HCT116 (cell line): ENCODE measurements at regions not wholly inside any gene's neighbourhood (a gene's known extent, or its start where the extent isn't known, plus 50 kb on each side); places are given as distances from the start of the nearest gene placed in this dataset.

Experiments
- ATAC-seq: fragments of 200-7000 bp; cut with Tn5 transposase; 2 replicates; pipeline ENCODE4 v1.9.1; 2020; ENCODE audit warnings: mild to moderate bottlenecking, moderate library complexity
- BruUV-seq: library from RNA; stranded (reverse); fragments of 400-500 nt; replicated peaks from 2 replicates; lab custom pipeline; 2021; lab: Mats Ljungman, UMichigan
- CTCF ChIA-PET: fragments of 300-600 bp; sonication (Branson Sonifier 250); formaldehyde crosslinking; loops from one replicate; lab custom pipeline; 2021; ENCODE audit warnings: antibody characterized with exemption; lab: Charles Lee
- POLR2A ChIA-PET: fragments of 300-600, 350-600 bp; sonication (Branson Sonifier 250); formaldehyde crosslinking; loops from one replicate; lab custom pipeline; 2021; ENCODE audit warnings: antibody characterized with exemption; lab: Charles Lee
- RAD21 ChIA-PET, 2 experiments: fragments of 300-600 bp; sonication (Branson Sonifier 250); formaldehyde crosslinking; loops; one replicate each; lab custom pipeline; 2023; ENCODE audit warnings: low total read pairs in 2 of 2; ENCODE audit not compliant: uncharacterized antibody in 2 of 2, unreplicated experiment in 2 of 2, low non-redundant PET in 1 of 2; lab: Charles Lee
- DNase-seq: peaks from one replicate; pipeline ENCODE4 v3.0.0-alpha.2; 2010; ENCODE audit warnings: low read depth, low spot score
- H2AFZ ChIP-seq: fragments of 200-600 bp; shearing (Covaris generic), sonication (generic); 2 replicates; pipeline ENCODE4 v1.6.1; 2017; ENCODE audit warnings: low read depth, mixed run types, mixed read lengths, antibody characterized with exemption, low read length; ENCODE audit not compliant: poor library complexity, severe bottlenecking
- H3K27ac ChIP-seq: 2 replicates; pipeline ENCODE4 v1.5.1; 2012; ENCODE audit warnings: low read depth, low read length
- H3K27me3 ChIP-seq: fragments of 200-600 bp; sonication (generic); 2 replicates; pipeline ENCODE4 v1.6.1; 2016; ENCODE audit warnings: mixed run types, low read length, mixed read lengths; ENCODE audit not compliant: insufficient read depth
- H3K36me3 ChIP-seq, 2 experiments: fragments of 200-500 bp in 1 of 2; fragments of 200-600 bp in 1 of 2; sonication (Bioruptor generic) in 1 of 2; sonication (generic) in 1 of 2; 2 replicates each; pipeline versions ENCODE4 v1.5.1 to v1.6.1; 2014 to 2016; ENCODE audit warnings: low read length in 2 of 2, inconsistent platforms in 1 of 2, mixed read lengths in 1 of 2, mixed run types in 1 of 2; ENCODE audit not compliant: insufficient read depth in 2 of 2, control insufficient read depth in 1 of 2
- H3K4me1 ChIP-seq, 2 experiments: fragments of 200-600 bp in 1 of 2; sonication (generic) in 1 of 2; 2 replicates each; pipeline versions ENCODE4 v1.5.1 to v1.6.1; 2012 to 2017; ENCODE audit warnings: low read length in 2 of 2, inconsistent platforms in 1 of 2, mild to moderate bottlenecking in 1 of 2, mixed read lengths in 1 of 2, mixed run types in 1 of 2, moderate library complexity in 1 of 2; ENCODE audit not compliant: insufficient read depth in 2 of 2, control insufficient read depth in 1 of 2
- H3K4me2 ChIP-seq: fragments of 200-600 bp; sonication (generic); 2 replicates; pipeline ENCODE4 v1.6.1; 2017; ENCODE audit warnings: mixed run types, low read length, mixed read lengths
- H3K4me3 ChIP-seq, 2 experiments: fragments of 200-600 bp in 1 of 2; sonication (generic) in 1 of 2; replicated peaks in 1 of 2; 2 replicates each; pipeline ENCODE4 v1.5.1; 2011 to 2016; ENCODE audit warnings: low read length in 2 of 2, control low read depth in 1 of 2, low read depth in 1 of 2, mild to moderate bottlenecking in 1 of 2, mixed read lengths in 1 of 2, mixed run types in 1 of 2
- H3K79me2 ChIP-seq: fragments of 200-600 bp; sonication (generic); 2 replicates; pipeline ENCODE4 v1.6.1; 2017; ENCODE audit warnings: mild to moderate bottlenecking, mixed run types, low read length, moderate library complexity, mixed read lengths; ENCODE audit not compliant: insufficient read depth
- H3K9ac ChIP-seq: fragments of 200-600 bp; sonication (generic); 2 replicates; pipeline ENCODE4 v1.6.1; 2016; ENCODE audit warnings: low read length, mixed read lengths
- H3K9me2 ChIP-seq: fragments of 200-600 bp; sonication (generic), shearing (Covaris generic); 2 replicates; pipeline ENCODE4 v1.6.1; 2017; ENCODE audit warnings: mixed run types, mild to moderate bottlenecking, moderate library complexity; ENCODE audit not compliant: insufficient read depth
- H3K9me3 ChIP-seq, 2 experiments: fragments of 200-500 bp in 1 of 2; fragments of 200-600 bp in 1 of 2; sonication (Bioruptor generic) in 1 of 2; sonication (generic) in 1 of 2; 2 replicates each; pipeline ENCODE4 v1.6.1; 2014 to 2017; ENCODE audit warnings: low read length in 2 of 2, mixed read lengths in 2 of 2, inconsistent platforms in 1 of 2, low read depth in 1 of 2, mild to moderate bottlenecking in 1 of 2, mixed run types in 1 of 2, moderate library complexity in 1 of 2; ENCODE audit not compliant: control insufficient read depth in 1 of 2, insufficient read depth in 1 of 2
- H4K20me1 ChIP-seq: fragments of 200-600 bp; sonication (generic), shearing (Covaris generic); 2 replicates; pipeline ENCODE4 v1.6.1; 2017; ENCODE audit warnings: mixed run types, mild to moderate bottlenecking, moderate library complexity; ENCODE audit not compliant: insufficient read depth
- CEBPB ChIP-seq: IDR thresholded peaks from 2 replicates; pipeline ENCODE4 v1.6.1; 2012; ENCODE audit warnings: low read depth
- EGR1 ChIP-seq: IDR thresholded peaks from 2 replicates; pipeline ENCODE4 v1.6.1; 2012; ENCODE audit warnings: low read depth
- ELF1 ChIP-seq: IDR thresholded peaks from 2 replicates; pipeline ENCODE4 v1.6.1; 2012; ENCODE audit warnings: low read depth, borderline replicate concordance
- MAX ChIP-seq: IDR thresholded peaks from 2 replicates; pipeline ENCODE4 v1.6.1; 2012
- REST ChIP-seq: IDR thresholded peaks from 2 replicates; pipeline ENCODE4 v1.6.1; 2012; ENCODE audit warnings: low read depth
- SP1 ChIP-seq: IDR thresholded peaks from 2 replicates; pipeline ENCODE4 v1.6.1; 2012; ENCODE audit warnings: low read depth
- YY1 ChIP-seq: IDR thresholded peaks from 2 replicates; pipeline ENCODE4 v1.6.1; 2011; ENCODE audit warnings: low read length, low read depth, moderate library complexity, mild to moderate bottlenecking; ENCODE audit not compliant: insufficient replicate concordance; ENCODE audit errors: extremely low read depth
- ZNF274 ChIP-seq: fragments of 200-500 bp; sonication (Bioruptor generic); IDR thresholded peaks from 2 replicates; pipeline ENCODE4 v1.6.1; 2014; ENCODE audit warnings: mild to moderate bottlenecking, low read depth, low read length, inconsistent platforms
- intact Hi-C: fragments of 100-400 bp; cut with micrococcal nuclease; formaldehyde crosslinking; loops from 2 replicates; pipeline ENCODE4 v1.10.0; 2022

- Histone ChIP-seq H3K4me1 (no peaks in the 10 kb centered on the region; a peak in 1 of 4 replicates), H3K79me2 (no peaks in the 10 kb centered on the region), H4K20me1 (no peaks in the 10 kb centered on the region), H3K9ac (no peak overlapping the region), H3K4me3 (no peak overlapping the region), H3K4me2 (no peak overlapping the region), H3K36me3 (no peaks in the 10 kb centered on the region), H3K9me3 (no peaks in the 10 kb centered on the region), H3K9me2 (no peaks in the 10 kb centered on the region), H3K27ac (no peak overlapping the region), H2AFZ (no peak overlapping the region), H3K27me3 (no peaks in the 10 kb centered on the region)
- ChIA-PET RAD21 (no interaction called here), CTCF (no interaction called here), POLR2A (no interaction called here)
- no TSS peak for BruUV-seq
- ATAC-seq (no peak), DNase-seq (no peak)
- TF ChIP-seq EGR1 (no peak), MAX (no peak), CEBPB (no peak), YY1 (no peak), SP1 (no peak), REST (no peak), ZNF274 (no peak), ELF1 (no peak)
- intact Hi-C loops: no loop called here
Observed at GRCh38 chr4:110682311-110682710, 59.4 kb upstream of the PITX2 start.
